Heart left ventricle (tissue), 13 donors: ENCODE measurements at regions not wholly inside any gene's neighbourhood (a gene's known extent, or its start where the extent isn't known, plus 50 kb on each side); places are given as distances from the start of the nearest gene placed in this dataset.

Source experiments
- CTCF ChIP-seq, 12 donors: fragments of 200-600 bp; sonication (generic) in 4 of 12; IDR thresholded peaks; one replicate each; pipeline versions ENCODE4 v1.5.0 to v1.8.0; 2018 to 2022; ENCODE audit warnings: antibody characterized with exemption in 12 of 12, mild to moderate bottlenecking in 5 of 12
- POLR2A ChIP-seq, 2 donors: fragments of 450-650 bp; IDR thresholded peaks; one replicate each; pipeline ENCODE4 v1.6.1; 2017; ENCODE audit warnings: antibody characterized with exemption in 2 of 2, mild to moderate bottlenecking in 2 of 2, moderate library complexity in 2 of 2
- donor health status: ischemic (EF 13 %, LVEDD 7.1; RV severe dilation, severe dysfunction).
- donor health status: DM: no; HTN: yes; CAD: no.
- donor health status: DM: no; HTN: no; CAD: no.
- donor health status: ischemic (EF 25% LVEDD 6.9; RV normal size, moderate dysfunction).
- donor health status: ischemic (EF 25% LVEDD 5.7; RV mildly dilated, moderate dysfunction).
- donor health status: ischemic (EF 35%, LVEDD 5.7; RV mildly dilated, moderate dysfunction).
- donor health status: nonischemic (EF 11% LVEDD 7.7; RV severe dilation, severe dysfunction).
- donor health status: DM: yes; HTN: yes; CAD: no.
- donor health status: PGD.
- donor health status: ischemic (EF 29% LVEDD 5.4; RV normal size, mild dysfunction).
- donor health status: nonischemic (EF 23%, LVEDD 6.1; RV moderate dilation, normal function).

- no peak for TF ChIP-seq CTCF (IDR thresholded peaks at IDR 0.05)
- TF ChIP-seq POLR2A (IDR thresholded peaks at IDR 0.05) = no peak
These were observed 178.5 kb downstream of the PRDM2 start for GRCh38 chr1:13878451-13878850.
